Ovary (tissue), 7 donors: ENCODE measurements at regions not wholly inside any gene's neighbourhood (a gene's known extent, or its start where the extent isn't known, plus 50 kb on each side); places are given as distances from the start of the nearest gene placed in this dataset.

Source experiments
- DNase-seq, 5 donors: peaks; one replicate each; pipeline ENCODE4 v3.0.0-alpha.2; 2019 to 2020
- H3K27ac ChIP-seq, 2 donors: fragments of 200-600 bp; one replicate each; pipeline versions ENCODE4 v1.5.1 to v1.8.0; 2019 to 2022
- H3K27me3 ChIP-seq: fragments of 200-600 bp; one replicate; pipeline ENCODE4 v1.8.0; 2022
- H3K36me3 ChIP-seq: fragments of 200-600 bp; sonication (generic); one replicate; pipeline ENCODE4 v1.5.1; 2019
- H3K4me1 ChIP-seq: one replicate; pipeline ENCODE4 v1.8.1; 2013; ENCODE audit warnings: mild to moderate bottlenecking, moderate library complexity; ENCODE audit not compliant: insufficient read depth
- H3K4me3 ChIP-seq: fragments of 200-600 bp; sonication (generic); one replicate; pipeline ENCODE4 v1.5.1; 2017
- H3K9me3 ChIP-seq, 2 donors: fragments of 200-600 bp in 1 of 2; sonication (generic) in 1 of 2; one replicate each; pipeline versions ENCODE4 v1.5.1 to v1.8.1; 2013 to 2019; ENCODE audit warnings: mild to moderate bottlenecking in 1 of 2, moderate library complexity in 1 of 2
- CTCF ChIP-seq, 3 donors: fragments of 450-650 bp in 2 of 3; fragments of 200-600 bp in 1 of 3; IDR thresholded peaks; one replicate each; pipeline versions ENCODE4 v1.5.1 to v1.8.0; 2016 to 2022; ENCODE audit warnings: antibody characterized with exemption in 3 of 3, mild to moderate bottlenecking in 1 of 3
- EP300 ChIP-seq: sonication (generic); formaldehyde crosslinking; IDR thresholded peaks from one replicate; pipeline ENCODE4 v1.6.1; 2017; ENCODE audit warnings: antibody characterized with exemption
- POLR2A ChIP-seq: fragments of 450-650 bp; IDR thresholded peaks from one replicate; pipeline ENCODE4 v1.6.1; 2017; ENCODE audit warnings: antibody characterized with exemption, mild to moderate bottlenecking, moderate library complexity
- WGBS, 3 donors: extraction: QIAGEN DNeasy Blood & Tissue Kit in 1 of 3; methylation state at CpG; one replicate each; pipeline versions ENCODE4 v1.1.5 to v1.1.7; 2013 to 2017; 5-methylcytosine and 5-hydroxymethylcytosine counted together
- intact Hi-C, 4 donors: fragments of 100-400 bp; cut with DNase I; formaldehyde crosslinking; loops; one replicate each; pipeline versions ENCODE4 v1.11.0 to v1.15.1; 2022 to 2023
- donor health status: DM: no; HTN: no; CAD: no; lungs with moderate emphysema.
- donor health status: DM: no; HTN: no; CAD: no.
- donor health status: Bipolar disorder and iron deficiency.
- donor health status: DM: no; HTN: no; CAD: no.
- donor health status: DM: yes; HTN: yes; CAD: no.

GRCh38 chr3:44050867-44051266 lies 190.8 kb upstream of the TOPAZ1 start:
- Histone ChIP-seq H3K27ac (no peak overlapping the region), H3K36me3 (no peaks in the 10 kb centered on the region), H3K9me3 (no peaks in the 10 kb centered on the region), H3K27me3 (no peaks in the 10 kb centered on the region), H3K4me1 (no peaks in the 10 kb centered on the region), H3K4me3 (no peak overlapping the region)
- DNase-seq, result no peak
- intact Hi-C loops, result no loop called here
- TF ChIP-seq POLR2A, result no peak
- no peak for TF ChIP-seq EP300
- TF ChIP-seq CTCF (IDR thresholded peaks at IDR 0.05), result no peak
- WGBS, 3 donors, result 48 to 58% (median 54%) methylated on average over 3 of the region's 3 CpGs

- TF ChIP-seq CTCF (IDR thresholded peaks at IDR 0.05) (no peak), EP300 (no peak), POLR2A (no peak)
- WGBS, 3 donors, result 29 to 37% (median 34%) methylated on average over 3 of the region's 3 CpGs
- Histone ChIP-seq H3K4me3 (no peak overlapping the region), H3K27me3 (no peaks in the 10 kb centered on the region), H3K27ac (no peak overlapping the region), H3K4me1 (no peaks in the 10 kb centered on the region), H3K36me3 (no peaks in the 10 kb centered on the region), H3K9me3 (no peaks in the 10 kb centered on the region)
- intact Hi-C loops, result no loop called here
- no peak for DNase-seq
These were observed 185.7 kb upstream of the TOPAZ1 start for GRCh38 chr3:44055951-44056350.

GRCh38 chr3:44056446-44057240 lies 185.0 kb upstream of the TOPAZ1 start:
- DNase-seq, result no peak
- intact Hi-C loops, result no loop called here

GRCh38 chr3:44058022-44058867 lies 183.4 kb upstream of the TOPAZ1 start:
- Histone ChIP-seq H3K4me3 (no peak overlapping the region), H3K4me1 (no peaks in the 10 kb centered on the region), H3K9me3 (no peaks in the 10 kb centered on the region), H3K27me3 (no peaks in the 10 kb centered on the region), H3K27ac (no peak overlapping the region), H3K36me3 (no peaks in the 10 kb centered on the region)
- intact Hi-C loops, result no loop called here
- no peak for TF ChIP-seq POLR2A
- TF ChIP-seq CTCF (IDR thresholded peaks at IDR 0.05), result no peak
- no peak for TF ChIP-seq EP300
- 18 to 27% (median 19%) methylated on average over 15 of the region's 15 CpGs for WGBS, 3 donors
- no peak for DNase-seq

More at GRCh38 chr3:44056446-44057240, 185.0 kb upstream of the TOPAZ1 start:
- no peaks in the 10 kb centered on the region for H3K27me3 ChIP-seq
- H3K36me3 ChIP-seq, result no peaks in the 10 kb centered on the region
- no peak overlapping the region for H3K4me3 ChIP-seq
- WGBS, 3 donors, result 77 to 78% (median 78%) methylated on average over 10 of the region's 10 CpGs
- H3K4me1 ChIP-seq, result no peaks in the 10 kb centered on the region
- no peaks in the 10 kb centered on the region for H3K9me3 ChIP-seq
- no peak for TF ChIP-seq CTCF (IDR thresholded peaks at IDR 0.05)
- TF ChIP-seq EP300, result no peak
- no peak for TF ChIP-seq POLR2A
- no peak overlapping the region for H3K27ac ChIP-seq
